ENCODE measurements at regions not wholly inside any gene's neighbourhood (a gene's known extent, or its start where the extent isn't known, plus 50 kb on each side); places are given as distances from the start of the nearest gene placed in this dataset.

DNA sequence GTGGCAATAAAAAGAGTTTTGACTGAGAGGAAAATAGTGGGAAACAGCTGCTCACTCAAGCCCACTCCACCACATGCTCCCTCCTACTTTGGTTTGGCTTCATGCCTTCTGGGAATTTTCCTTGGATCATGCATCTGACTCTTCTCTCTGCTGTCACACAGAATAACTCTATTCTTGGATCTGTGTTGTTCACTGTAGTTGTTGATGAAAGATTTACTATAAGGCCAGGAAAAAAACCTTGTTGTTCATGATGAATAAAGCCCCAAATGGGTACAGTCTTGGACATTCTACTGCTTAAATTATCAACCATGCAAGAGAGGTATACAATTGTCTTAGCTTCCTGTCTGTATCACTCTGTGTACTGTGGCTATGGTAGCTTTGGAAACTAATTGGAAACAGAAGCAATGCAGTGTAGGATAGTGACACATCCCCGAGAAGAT is 70.5 kb downstream of the TMX1 start:
- DNase-seq (ENCODE audit: low spot score) (no peak), ATAC-seq (no peak), FAIRE-seq (no peak)
- Histone ChIP-seq H3K4me2 (ENCODE audit: low read depth, low read length) (no peak overlapping the region), H3K27ac (ENCODE audit: extremely low read length, insufficient read depth, low read length) (no peak overlapping the region), H3K4me3 (replicated peaks in 1 of 3; ENCODE audit: insufficient read depth in 1 of 3, low read depth in 2 of 3, low read length in 3 of 3) (no peak overlapping the region), H3K79me2 (ENCODE audit: insufficient read depth, low read length) (no peaks in the 10 kb centered on the region), H3K27me3 (ENCODE audit: control insufficient read depth in 1 of 2, insufficient read depth in 2 of 2, low read length in 2 of 2) (no peaks in the 10 kb centered on the region), H4K20me1 (ENCODE audit: insufficient read depth, low read length) (no peaks in the 10 kb centered on the region), H2AFZ (ENCODE audit: low read length) (no peak overlapping the region), H3K4me1 (ENCODE audit: insufficient read depth, low read length) (no peaks in the 10 kb centered on the region), H3K9me3 (ENCODE audit: low read length) (no peaks in the 10 kb centered on the region), H3K9ac (ENCODE audit: insufficient read depth, low read depth, low read length) (no peak overlapping the region), H3K36me3 (replicated peaks in 1 of 2; ENCODE audit: control insufficient read depth in 1 of 2, insufficient read depth in 2 of 2, low read length in 2 of 2) (no peaks in the 10 kb centered on the region)
- TF ChIP-seq ZNF816 (CRISPR knock-in tag; IDR thresholded peaks at IDR 0.05; ENCODE audit: borderline replicate concordance), result no peak
- TF ChIP-seq ZNF331 (CRISPR knock-in tag; IDR thresholded peaks at IDR 0.05), result no peak
- TF ChIP-seq MEIS2 (CRISPR knock-in tag; IDR thresholded peaks at IDR 0.05), result no peak
- TF ChIP-seq ZBTB7A (CRISPR knock-in tag; IDR thresholded peaks at IDR 0.05), result no peak
- no peak for TF ChIP-seq IRF2 (CRISPR knock-in tag; IDR thresholded peaks at IDR 0.05)
- TF ChIP-seq, protein P1, sequence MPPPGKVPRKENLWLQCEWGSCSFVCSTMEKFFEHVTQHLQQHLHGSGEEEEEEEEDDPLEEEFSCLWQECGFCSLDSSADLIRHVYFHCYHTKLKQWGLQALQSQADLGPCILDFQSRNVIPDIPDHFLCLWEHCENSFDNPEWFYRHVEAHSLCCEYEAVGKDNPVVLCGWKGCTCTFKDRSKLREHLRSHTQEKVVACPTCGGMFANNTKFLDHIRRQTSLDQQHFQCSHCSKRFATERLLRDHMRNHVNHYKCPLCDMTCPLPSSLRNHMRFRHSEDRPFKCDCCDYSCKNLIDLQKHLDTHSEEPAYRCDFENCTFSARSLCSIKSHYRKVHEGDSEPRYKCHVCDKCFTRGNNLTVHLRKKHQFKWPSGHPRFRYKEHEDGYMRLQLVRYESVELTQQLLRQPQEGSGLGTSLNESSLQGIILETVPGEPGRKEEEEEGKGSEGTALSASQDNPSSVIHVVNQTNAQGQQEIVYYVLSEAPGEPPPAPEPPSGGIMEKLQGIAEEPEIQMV (CRISPR knock-in tag; IDR thresholded peaks at IDR 0.05; ENCODE audit: low read depth), result no peak
- no peak for TF ChIP-seq CCDC6 (CRISPR knock-in tag; IDR thresholded peaks at IDR 0.05)
- TF ChIP-seq ZFY (CRISPR knock-in tag; IDR thresholded peaks at IDR 0.05), result no peak
- TF ChIP-seq JUNB (CRISPR knock-in tag; IDR thresholded peaks at IDR 0.05; ENCODE audit: borderline replicate concordance), result no peak
- TF ChIP-seq CBX5 (CRISPR knock-in tag; IDR thresholded peaks at IDR 0.05; ENCODE audit: borderline replicate concordance), result no peak
- TF ChIP-seq ARID2 (CRISPR knock-in tag; IDR thresholded peaks at IDR 0.05; ENCODE audit: borderline replicate concordance), result no peak
- TF ChIP-seq HDAC2 (CRISPR knock-in tag; IDR thresholded peaks at IDR 0.05), result no peak
- TF ChIP-seq, protein P2, sequence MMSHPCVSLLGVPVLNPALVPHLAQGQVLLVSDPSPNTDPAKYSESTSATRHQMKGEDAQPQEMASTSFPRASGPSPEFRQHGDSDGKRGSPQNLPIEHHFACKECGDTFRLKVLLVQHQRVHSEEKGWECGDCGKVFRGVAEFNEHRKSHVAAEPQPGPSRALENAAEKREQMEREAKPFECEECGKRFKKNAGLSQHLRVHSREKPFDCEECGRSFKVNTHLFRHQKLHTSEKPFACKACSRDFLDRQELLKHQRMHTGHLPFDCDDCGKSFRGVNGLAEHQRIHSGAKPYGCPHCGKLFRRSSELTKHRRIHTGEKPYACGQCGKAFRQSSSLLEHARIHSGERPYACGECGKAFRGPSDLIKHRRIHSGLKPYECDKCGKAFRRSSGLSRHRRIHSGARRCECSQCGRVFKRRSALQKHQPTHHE (CRISPR knock-in tag; IDR thresholded peaks at IDR 0.05; ENCODE audit: borderline replicate concordance), result no peak
- TF ChIP-seq, protein P3, sequence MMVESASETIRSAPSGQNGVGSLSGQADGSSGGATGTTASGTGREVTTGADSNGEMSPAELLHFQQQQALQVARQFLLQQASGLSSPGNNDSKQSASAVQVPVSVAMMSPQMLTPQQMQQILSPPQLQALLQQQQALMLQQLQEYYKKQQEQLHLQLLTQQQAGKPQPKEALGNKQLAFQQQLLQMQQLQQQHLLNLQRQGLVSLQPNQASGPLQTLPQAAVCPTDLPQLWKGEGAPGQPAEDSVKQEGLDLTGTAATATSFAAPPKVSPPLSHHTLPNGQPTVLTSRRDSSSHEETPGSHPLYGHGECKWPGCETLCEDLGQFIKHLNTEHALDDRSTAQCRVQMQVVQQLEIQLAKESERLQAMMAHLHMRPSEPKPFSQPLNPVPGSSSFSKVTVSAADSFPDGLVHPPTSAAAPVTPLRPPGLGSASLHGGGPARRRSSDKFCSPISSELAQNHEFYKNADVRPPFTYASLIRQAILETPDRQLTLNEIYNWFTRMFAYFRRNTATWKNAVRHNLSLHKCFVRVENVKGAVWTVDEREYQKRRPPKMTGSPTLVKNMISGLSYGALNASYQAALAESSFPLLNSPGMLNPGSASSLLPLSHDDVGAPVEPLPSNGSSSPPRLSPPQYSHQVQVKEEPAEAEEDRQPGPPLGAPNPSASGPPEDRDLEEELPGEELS (CRISPR knock-in tag; IDR thresholded peaks at IDR 0.05), result no peak
- TF ChIP-seq SOX6 (IDR thresholded peaks at IDR 0.05), result no peak
- no peak for TF ChIP-seq SOX6 (CRISPR knock-in tag; IDR thresholded peaks at IDR 0.05)
- no peak for TF ChIP-seq FOSL2 (CRISPR knock-in tag; IDR thresholded peaks at IDR 0.05)
- TF ChIP-seq, protein P4, sequence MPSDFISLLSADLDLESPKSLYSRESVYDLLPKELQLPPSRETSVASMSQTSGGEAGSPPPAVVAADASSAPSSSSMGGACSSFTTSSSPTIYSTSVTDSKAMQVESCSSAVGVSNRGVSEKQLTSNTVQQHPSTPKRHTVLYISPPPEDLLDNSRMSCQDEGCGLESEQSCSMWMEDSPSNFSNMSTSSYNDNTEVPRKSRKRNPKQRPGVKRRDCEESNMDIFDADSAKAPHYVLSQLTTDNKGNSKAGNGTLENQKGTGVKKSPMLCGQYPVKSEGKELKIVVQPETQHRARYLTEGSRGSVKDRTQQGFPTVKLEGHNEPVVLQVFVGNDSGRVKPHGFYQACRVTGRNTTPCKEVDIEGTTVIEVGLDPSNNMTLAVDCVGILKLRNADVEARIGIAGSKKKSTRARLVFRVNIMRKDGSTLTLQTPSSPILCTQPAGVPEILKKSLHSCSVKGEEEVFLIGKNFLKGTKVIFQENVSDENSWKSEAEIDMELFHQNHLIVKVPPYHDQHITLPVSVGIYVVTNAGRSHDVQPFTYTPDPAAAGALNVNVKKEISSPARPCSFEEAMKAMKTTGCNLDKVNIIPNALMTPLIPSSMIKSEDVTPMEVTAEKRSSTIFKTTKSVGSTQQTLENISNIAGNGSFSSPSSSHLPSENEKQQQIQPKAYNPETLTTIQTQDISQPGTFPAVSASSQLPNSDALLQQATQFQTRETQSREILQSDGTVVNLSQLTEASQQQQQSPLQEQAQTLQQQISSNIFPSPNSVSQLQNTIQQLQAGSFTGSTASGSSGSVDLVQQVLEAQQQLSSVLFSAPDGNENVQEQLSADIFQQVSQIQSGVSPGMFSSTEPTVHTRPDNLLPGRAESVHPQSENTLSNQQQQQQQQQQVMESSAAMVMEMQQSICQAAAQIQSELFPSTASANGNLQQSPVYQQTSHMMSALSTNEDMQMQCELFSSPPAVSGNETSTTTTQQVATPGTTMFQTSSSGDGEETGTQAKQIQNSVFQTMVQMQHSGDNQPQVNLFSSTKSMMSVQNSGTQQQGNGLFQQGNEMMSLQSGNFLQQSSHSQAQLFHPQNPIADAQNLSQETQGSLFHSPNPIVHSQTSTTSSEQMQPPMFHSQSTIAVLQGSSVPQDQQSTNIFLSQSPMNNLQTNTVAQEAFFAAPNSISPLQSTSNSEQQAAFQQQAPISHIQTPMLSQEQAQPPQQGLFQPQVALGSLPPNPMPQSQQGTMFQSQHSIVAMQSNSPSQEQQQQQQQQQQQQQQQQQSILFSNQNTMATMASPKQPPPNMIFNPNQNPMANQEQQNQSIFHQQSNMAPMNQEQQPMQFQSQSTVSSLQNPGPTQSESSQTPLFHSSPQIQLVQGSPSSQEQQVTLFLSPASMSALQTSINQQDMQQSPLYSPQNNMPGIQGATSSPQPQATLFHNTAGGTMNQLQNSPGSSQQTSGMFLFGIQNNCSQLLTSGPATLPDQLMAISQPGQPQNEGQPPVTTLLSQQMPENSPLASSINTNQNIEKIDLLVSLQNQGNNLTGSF (CRISPR knock-in tag; IDR thresholded peaks at IDR 0.05), result no peak
- BruUV-seq (replicated peaks), result no TSS peak
- intact Hi-C loops (cut with micrococcal nuclease; ENCODE audit: unreplicated experiment), result no loop called here
- ChIA-PET CTCF (ENCODE audit: low intra/inter-chr PET ratio, low total read pairs) (no interaction called here), POLR2A (no interaction called here)
- in situ Hi-C loops (cut with HindIII; ENCODE audit: extremely low pct_ligation_motif_present, low pct_unique_long_range_greater_than_20kb), result no loop called here
- 0% methylated on average over 1 of the region's 1 CpG for WGBS (ENCODE audit: low lambda C conversion rate)

Measured in HepG2 (cell line).